GM18858 (cell line): ENCODE measurements at regions not wholly inside any gene's neighbourhood (a gene's known extent, or its start where the extent isn't known, plus 50 kb on each side); places are given as distances from the start of the nearest gene placed in this dataset.
"Not testable (repeated sequence)": the region's sequence is repeated elsewhere in the genome, so short reads cannot be mapped to it uniquely, and the experiment has no call there.

Experiments
- ATAC-seq: cut with Tn5 transposase; IDR thresholded peaks from one replicate; pipeline ENCODE4 v1.9.1; 2021; ENCODE audit not compliant: unreplicated experiment

- ATAC-seq = no peak
Measured at GRCh38 chr11:81602508-81602907, 1131.2 kb downstream of the FAM181B start.

- ATAC-seq = no peak
Measured at GRCh38 chr11:81596704-81597103, 1137.0 kb downstream of the FAM181B start.

- ATAC-seq = no peak
Measured at GRCh38 chr11:81585390-81585933, 1148.2 kb downstream of the FAM181B start.

- no peak for ATAC-seq
Measured at GRCh38 chr11:81579339-81579738, 1154.3 kb downstream of the FAM181B start.

GRCh38 chr11:81578571-81578970 lies 1155.1 kb downstream of the FAM181B start:
- no peak for ATAC-seq

- no peak for ATAC-seq
Measured at GRCh38 chr11:81574301-81574700, 1159.4 kb downstream of the FAM181B start.

- no peak for ATAC-seq
Measured at GRCh38 chr11:81573367-81573766, 1160.3 kb downstream of the FAM181B start.

GRCh38 chr11:81570669-81571068 lies 1163.0 kb downstream of the FAM181B start:
- ATAC-seq = no peak

- no peak for ATAC-seq
Measured at GRCh38 chr11:81569999-81570398, 1163.7 kb downstream of the FAM181B start.

GRCh38 chr11:81568918-81569317 lies 1164.7 kb downstream of the FAM181B start:
- no peak for ATAC-seq

GRCh38 chr11:81548123-81548522 lies 1185.5 kb downstream of the FAM181B start:
- no peak for ATAC-seq

- ATAC-seq = not testable (repeated sequence)
Measured at GRCh38 chr11:81539806-81540205, 1193.9 kb downstream of the FAM181B start.

GRCh38 chr11:81515566-81515965 lies 1218.1 kb downstream of the FAM181B start:
- ATAC-seq = no peak

- ATAC-seq = peak; percentile 91
Measured at GRCh38 chr11:81497202-81497804, 1236.4 kb downstream of the FAM181B start.

GRCh38 chr11:81496601-81497000 lies 1237.1 kb downstream of the FAM181B start:
- no peak for ATAC-seq

GRCh38 chr11:81495699-81496292 lies 1237.9 kb downstream of the FAM181B start:
- ATAC-seq = no peak

GRCh38 chr11:81494431-81494830 lies 1239.2 kb downstream of the FAM181B start:
- ATAC-seq = no peak

GRCh38 chr11:81492923-81493445 lies 1240.7 kb downstream of the FAM181B start:
- no peak for ATAC-seq

- ATAC-seq = no peak
Measured at GRCh38 chr11:81487109-81487508, 1246.6 kb downstream of the FAM181B start.

GRCh38 chr11:81484196-81484595 lies 1249.5 kb downstream of the FAM181B start:
- ATAC-seq = no peak

GRCh38 chr11:81477277-81477676 lies 1256.4 kb downstream of the FAM181B start:
- no peak for ATAC-seq

- no peak for ATAC-seq
Measured at GRCh38 chr11:81476345-81476744, 1257.3 kb downstream of the FAM181B start.
